Omental fat pad (tissue), 3 donors: ENCODE measurements at regions not wholly inside any gene's neighbourhood (a gene's known extent, or its start where the extent isn't known, plus 50 kb on each side); places are given as distances from the start of the nearest gene placed in this dataset.
"Not testable (repeated sequence)": the region's sequence is repeated elsewhere in the genome, so short reads cannot be mapped to it uniquely, and the experiment has no call there.

ENCODE experiments used
- ATAC-seq: fragments of 150-250 bp; one replicate; pipeline ENCODE4 v1.9.1; 2016; ENCODE audit warnings: mild to moderate bottlenecking, moderate library complexity; ENCODE audit not compliant: low FRiP score
- DNase-seq: peaks from one replicate; pipeline ENCODE4 v3.0.0-alpha.2; 2019; ENCODE audit warnings: low spot score
- CTCF ChIP-seq, 3 donors: fragments of 450-650 bp; IDR thresholded peaks; one replicate each; pipeline ENCODE4 v1.5.1; 2016 to 2017; ENCODE audit warnings: antibody characterized with exemption in 3 of 3, mild to moderate bottlenecking in 3 of 3, moderate library complexity in 2 of 3

- no peak for ATAC-seq
- TF ChIP-seq CTCF (IDR thresholded peaks at IDR 0.05), result no peak
- no peak for DNase-seq
These were observed 1180.7 kb upstream of the B3GALT2 start for GRCh38 chr1:194367121-194367520.

- DNase-seq (no peak), ATAC-seq (no peak)
- TF ChIP-seq CTCF (IDR thresholded peaks at IDR 0.05), result no peak
These were observed 1180.3 kb upstream of the B3GALT2 start for GRCh38 chr1:194366705-194367104.

GRCh38 chr1:194362327-194362726, 1175.9 kb upstream of the B3GALT2 start:
- DNase-seq, result no peak

GRCh38 chr1:194361374-194362131, 1175.1 kb upstream of the B3GALT2 start:
- DNase-seq (no peak), ATAC-seq (no peak)
- TF ChIP-seq CTCF (IDR thresholded peaks at IDR 0.05), result no peak

More at GRCh38 chr1:194362327-194362726, 1175.9 kb upstream of the B3GALT2 start:
- no peak for TF ChIP-seq CTCF (IDR thresholded peaks at IDR 0.05)
- ATAC-seq, result no peak

- ATAC-seq (no peak), DNase-seq (no peak)
- TF ChIP-seq CTCF (IDR thresholded peaks at IDR 0.05), result no peak
These were observed 1171.8 kb upstream of the B3GALT2 start for GRCh38 chr1:194358208-194358581.

- not testable (repeated sequence) for ATAC-seq, DNase-seq
These were observed 1171.3 kb upstream of the B3GALT2 start for GRCh38 chr1:194357573-194358207.

GRCh38 chr1:194355488-194356106, 1169.2 kb upstream of the B3GALT2 start:
- DNase-seq, result no peak
- TF ChIP-seq CTCF (IDR thresholded peaks at IDR 0.05), result no peak
- ATAC-seq, result no peak
